GM19438 (cell line): ENCODE measurements at regions not wholly inside any gene's neighbourhood (a gene's known extent, or its start where the extent isn't known, plus 50 kb on each side); places are given as distances from the start of the nearest gene placed in this dataset.

Source experiments
- ATAC-seq: cut with Tn5 transposase; IDR thresholded peaks from one replicate; pipeline ENCODE4 v1.9.1; 2021; ENCODE audit warnings: low read depth; ENCODE audit not compliant: unreplicated experiment

DNA sequence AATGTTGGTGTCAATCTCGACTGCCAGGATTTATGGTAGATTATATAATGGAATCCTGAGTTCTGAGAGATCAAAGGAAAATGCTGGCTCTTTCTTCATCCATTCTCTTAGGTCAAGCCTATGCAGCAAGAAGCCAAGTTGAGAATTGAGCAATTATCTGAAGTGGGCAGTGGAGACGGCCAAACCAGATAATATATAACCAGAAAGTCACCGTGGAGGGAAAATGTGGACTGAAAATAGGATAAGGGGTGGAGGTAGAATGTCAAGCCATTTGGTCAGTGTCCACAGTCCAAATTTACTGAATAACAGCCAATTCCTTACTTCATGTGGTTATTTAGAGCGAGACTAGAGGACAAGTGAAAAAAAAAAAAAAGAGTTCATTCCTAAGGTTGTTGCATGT lies 107.8 kb upstream of the ESR1 start:
- ATAC-seq: no peak

DNA sequence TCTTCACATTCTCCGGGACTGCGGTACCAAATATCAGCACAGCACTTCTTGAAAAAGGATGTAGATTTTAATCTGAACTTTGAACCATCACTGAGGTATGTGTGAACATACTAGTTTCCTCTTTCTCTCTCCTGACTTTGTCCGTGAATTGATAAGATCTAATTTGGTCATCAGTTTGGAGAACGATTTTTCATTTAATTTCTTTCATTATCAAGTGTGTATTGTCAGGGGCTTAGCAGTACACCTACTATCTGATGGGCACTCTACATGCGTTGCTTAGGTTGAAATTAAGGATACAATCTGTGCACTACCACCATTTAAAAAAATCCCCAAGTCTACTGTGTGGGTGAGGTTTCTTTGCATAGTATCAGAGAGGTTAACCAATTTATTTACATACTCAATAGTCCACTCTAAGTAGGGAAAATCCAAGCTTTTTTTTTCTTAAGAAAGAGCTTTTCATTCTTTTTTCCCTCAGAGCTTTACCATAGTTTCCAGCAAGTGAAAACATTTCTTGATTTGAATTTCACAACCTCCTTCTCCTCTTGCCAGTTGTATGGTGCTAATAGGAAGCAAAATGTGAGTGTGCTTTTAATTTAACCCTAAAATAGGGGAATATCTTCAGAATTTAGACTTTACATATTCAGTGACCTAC lies 105.4 kb upstream of the ESR1 start:
- peak; percentile 55 for ATAC-seq

DNA sequence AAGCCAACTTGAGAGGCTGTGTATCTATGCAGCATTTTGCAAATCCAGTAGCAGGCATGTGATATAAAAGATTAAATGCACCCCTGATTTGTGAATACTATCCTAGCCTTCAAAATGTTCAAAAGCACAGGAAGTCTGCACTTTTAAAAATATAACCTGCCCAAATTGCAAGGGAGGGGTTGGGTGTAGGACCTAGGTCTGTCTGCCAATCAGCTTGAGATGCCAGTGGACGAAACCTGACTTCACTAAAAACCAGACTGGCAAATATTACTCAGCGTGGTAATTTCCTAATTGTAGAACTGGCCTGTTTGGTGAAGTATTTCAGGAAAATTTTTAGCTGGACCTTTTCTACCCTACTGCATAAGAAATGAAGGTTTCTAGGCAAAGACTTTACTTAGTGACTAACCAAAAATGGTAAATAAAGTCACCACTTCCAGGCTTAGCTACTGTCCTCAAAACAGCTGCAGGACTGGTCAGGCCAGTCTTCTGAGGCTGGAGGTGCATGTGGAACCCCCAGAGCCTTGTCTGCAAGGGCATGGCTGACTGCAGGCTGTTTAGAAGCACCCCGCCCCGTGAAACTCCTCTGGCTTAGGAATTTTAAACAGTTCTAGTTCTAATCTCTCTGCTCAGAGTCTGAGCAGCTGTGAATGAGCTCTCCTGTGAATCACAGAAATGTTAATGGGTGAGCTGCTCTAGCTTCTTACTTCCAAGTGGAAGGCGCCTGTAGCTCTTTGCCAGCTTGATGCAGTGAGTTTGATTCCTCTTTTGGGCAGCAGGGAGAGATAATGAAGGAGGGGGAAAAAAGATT lies 104.4 kb upstream of the ESR1 start:
- no peak for ATAC-seq

DNA sequence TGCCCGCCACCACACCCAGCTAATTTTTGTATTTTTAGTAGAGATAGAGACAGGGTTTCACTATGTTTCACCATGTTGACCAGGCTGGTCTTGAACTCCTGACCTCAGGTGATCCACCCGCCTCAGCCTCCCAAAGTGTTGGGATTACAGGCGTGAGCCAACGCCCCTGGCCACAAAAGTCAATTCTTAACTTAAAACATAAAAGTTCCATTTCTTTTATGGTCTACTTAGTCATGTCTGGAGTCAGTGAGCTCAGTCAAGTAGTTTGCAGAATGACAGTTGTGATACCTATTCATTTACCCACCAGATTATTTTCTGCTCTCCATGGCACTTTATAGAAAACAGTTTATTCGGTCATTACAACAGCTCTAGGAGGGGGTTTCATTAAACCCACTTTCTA lies 103.1 kb upstream of the ESR1 start:
- no peak for ATAC-seq

DNA sequence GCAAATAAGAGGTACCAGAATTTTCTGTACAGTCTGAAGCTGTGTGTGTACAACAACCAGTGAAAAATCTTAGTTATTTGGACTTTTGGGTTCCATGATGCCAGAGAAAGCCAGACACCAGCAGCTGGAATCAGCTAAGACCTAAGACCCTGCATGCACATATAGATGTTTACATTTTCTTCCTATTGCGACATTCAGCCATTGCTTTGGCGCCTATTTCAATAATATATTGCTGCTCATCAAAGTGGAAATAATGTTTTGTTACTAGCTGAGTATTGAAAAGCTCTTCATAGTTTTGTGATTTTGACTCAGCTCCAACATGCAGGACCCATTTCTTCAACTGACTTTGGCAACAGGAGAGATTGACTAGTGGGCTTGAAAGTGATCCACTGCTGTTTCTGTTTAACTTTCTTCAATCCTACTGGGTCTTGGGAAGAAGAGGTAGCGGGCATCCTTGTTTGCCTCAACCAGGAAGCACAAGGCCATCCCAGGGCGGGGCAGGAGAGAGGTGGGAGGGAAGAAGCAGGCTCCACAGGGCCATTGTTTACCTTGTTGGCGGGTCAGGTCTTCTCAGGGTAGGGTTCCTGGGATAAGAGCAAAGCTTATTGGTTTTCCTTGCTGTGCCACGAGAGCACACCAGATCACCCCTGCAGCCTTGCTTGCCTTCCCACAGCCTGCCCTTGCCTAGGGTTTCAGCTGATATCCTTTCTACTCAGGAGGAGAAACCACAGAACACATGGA lies 101.3 kb upstream of the ESR1 start:
- ATAC-seq: no peak

DNA sequence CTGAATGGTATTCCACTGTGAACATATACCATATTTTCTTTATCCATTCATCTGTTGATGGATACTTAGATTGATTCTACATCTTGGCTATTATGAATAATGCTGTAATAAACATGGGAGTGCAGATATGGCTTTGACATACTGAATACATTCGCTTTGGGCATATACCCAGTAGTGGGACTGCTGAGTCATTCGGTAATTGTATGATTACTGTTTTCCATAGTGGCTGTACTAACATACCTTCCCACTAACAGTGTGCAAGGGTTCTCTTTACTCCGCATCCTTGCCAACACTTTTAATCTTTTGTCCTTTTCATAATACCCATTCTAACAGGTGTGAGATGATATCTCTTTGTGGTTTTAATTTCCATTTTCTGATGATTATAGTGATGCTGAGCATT lies 98.2 kb upstream of the ESR1 start:
- ATAC-seq: no peak

DNA sequence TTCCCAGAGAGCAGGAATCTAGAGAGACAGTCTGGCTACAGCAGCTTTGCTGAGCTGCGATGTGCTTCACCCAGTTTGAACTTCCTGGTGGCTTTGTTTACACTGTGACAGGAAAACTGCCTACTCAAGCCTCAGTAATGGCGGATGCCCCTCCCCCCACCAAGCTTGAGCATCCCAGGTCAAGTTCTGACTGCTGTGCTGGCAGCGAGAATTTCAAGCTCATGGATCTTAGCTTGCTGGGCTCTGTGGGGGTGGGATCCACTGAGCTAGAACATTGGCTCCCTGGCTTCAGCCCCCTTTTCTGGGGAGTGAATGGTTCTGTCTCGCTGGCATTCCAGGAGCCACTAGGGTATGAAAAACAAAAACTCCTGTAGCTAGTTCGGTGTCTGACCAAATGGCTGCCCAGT lies 91.0 kb upstream of the ESR1 start:
- ATAC-seq: no peak

DNA sequence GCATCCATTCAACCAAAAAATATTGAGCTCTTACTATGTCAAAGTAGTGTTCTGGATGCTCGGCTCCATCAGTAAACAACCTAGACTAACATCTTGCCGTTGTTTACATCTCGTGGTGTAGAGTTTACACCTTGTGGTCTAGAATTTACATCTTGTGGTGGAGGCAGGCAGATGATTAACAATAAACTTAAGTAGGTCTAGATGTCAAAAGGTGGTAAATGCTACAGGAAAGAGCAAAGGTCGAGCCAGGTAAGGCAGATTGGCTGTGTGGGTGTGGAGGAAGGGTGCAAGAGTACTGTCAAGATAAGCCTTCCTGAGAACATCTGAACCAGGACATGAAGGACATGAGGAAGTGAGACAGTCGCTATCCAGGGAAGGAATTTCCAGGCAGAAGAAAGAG lies 88.4 kb upstream of the ESR1 start:
- ATAC-seq: no peak

DNA sequence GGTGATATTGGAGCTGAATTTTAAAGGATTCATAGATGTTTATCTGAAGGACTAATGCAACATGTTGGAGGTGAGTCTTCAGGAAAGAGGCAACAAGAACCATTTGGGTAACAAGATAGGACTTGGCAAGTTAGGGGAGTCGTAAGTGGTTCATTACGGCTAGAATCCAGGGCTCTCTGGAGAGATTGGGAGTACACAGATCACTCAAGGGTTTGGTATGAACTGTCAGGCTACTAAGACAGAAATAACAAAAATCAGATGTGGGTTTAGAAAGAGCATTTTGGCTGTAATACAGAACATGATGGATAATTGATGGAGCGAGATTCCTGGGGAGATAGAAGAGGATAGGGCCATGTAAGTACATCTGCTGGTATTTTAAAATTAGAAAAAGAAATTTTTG lies 86.3 kb upstream of the ESR1 start:
- no peak for ATAC-seq

DNA sequence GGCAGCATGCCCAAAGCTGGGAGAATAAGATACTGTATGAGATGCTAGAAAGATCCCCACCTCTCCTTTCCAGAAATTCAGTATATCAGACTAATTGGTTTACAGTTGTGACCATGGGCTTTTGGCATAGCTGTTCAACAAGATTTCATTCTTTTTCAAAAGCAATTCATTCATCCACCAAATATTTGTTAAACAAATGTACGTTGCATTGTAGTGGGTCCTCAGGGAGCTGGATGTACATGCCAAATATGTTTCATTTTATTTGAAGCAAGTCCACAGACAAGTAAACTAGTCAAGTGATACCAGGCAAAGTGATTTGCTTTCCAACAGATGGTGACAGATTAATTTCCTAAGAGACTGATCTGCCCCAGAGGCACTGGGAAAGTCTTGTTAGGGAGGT lies 85.8 kb upstream of the ESR1 start:
- ATAC-seq: no peak

DNA sequence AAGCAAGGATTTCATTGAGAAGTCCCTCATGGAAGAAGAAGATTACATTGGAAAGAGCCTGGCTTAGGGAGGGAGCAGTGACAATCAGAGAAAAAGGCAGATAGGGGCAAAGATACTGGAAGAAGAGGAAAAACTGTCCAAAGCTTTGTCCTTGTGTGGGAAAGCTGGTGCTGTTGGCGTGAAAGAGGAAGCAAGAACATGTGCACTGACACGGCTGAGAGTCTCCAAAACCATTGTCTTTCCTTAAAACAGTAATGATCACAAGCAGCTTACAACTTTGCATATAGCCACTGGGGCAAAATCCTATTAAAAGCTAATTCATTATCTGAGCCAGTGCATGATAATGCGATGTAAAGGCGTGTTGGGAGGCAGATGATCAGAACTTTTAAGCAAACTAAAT lies 85.1 kb upstream of the ESR1 start:
- peak; percentile 68 for ATAC-seq

DNA sequence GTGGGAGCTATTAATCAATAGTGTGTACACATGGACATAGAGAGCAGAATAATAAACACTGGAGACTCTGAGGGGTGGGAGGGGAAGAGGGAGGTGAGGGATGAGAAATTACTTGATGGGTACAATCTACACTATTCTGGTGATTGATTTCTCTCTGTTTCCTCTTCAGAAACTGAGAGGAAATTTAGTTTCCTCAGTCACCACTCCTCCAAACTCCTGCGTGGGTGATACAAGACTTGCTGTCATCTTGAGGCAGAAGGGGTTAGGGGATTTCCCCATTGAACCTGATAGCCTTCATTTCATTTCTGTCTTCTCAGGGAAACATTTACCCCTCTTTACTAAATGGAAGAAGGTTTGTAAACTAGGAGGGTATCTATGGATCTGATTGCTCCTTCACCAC lies 84.3 kb upstream of the ESR1 start:
- ATAC-seq: no peak

DNA sequence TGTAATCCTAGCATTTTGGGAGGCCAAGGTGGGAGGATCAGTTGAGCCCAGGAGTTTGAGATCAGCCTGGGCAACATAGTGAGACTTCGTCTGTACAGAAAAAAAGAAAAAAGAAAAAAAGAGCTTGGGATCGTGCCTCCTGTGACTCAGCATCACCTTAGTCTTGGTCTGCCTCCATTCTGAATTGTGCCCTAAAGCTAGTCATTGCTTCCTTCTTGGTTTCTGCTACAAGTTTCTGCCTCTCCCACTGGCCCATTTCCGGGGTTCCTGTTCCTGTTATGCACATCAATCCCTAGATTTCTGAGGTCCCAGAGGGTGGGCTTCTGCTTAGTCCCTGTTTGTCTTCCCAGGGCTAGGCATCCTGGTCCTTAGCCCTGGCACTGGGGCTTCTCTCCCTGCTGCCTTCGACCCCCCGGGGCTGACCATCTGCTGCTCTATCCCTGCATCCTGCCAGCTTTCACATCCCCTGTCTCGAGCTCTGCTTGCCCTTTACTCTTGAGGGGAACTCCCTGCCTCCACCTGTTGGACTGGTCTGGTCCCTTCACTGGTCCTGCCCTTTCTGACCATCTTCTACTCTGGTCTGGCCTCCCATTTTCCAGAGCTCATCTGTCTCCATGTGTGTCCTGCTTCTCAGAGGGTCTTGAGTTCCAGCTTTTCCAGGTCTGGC lies 77.5 kb upstream of the ESR1 start:
- no peak for ATAC-seq

DNA sequence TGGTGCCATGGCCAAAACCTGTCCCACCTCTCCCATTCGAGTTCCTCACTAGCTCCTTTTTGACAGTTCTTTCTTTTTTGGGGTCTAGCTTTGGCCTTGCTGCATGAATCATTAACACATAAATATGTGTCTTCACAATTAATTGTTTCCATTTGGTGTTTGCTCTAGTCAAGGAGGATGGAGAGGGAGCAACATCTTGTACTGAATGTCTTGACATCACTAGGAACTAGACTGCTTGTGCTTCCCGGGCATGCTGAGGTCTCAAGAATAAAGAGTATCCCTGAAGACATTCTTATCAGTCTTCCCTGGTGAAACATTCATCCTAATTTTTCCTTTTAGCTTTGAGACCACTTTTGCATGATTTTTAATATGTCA lies 77.0 kb upstream of the ESR1 start:
- ATAC-seq: no peak

DNA sequence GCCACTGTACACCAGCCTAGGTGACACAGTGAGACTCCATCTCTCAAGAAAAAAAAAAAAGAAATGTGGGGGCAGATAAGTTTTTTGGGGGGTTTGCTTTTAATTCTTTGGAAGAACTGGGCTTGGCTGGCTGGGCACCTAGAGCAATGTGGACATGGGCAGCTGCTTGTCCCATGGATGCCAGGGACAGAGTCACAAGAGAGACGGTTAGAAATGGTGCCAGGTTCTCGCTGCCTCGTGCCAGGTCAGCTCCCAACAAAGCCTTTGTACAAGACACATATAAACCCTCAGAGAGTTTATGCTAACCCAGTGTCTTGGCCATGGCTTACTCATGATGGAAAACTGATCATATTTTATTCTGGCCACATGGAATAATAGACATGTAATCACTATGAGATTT lies 76.2 kb upstream of the ESR1 start:
- ATAC-seq: no peak

DNA sequence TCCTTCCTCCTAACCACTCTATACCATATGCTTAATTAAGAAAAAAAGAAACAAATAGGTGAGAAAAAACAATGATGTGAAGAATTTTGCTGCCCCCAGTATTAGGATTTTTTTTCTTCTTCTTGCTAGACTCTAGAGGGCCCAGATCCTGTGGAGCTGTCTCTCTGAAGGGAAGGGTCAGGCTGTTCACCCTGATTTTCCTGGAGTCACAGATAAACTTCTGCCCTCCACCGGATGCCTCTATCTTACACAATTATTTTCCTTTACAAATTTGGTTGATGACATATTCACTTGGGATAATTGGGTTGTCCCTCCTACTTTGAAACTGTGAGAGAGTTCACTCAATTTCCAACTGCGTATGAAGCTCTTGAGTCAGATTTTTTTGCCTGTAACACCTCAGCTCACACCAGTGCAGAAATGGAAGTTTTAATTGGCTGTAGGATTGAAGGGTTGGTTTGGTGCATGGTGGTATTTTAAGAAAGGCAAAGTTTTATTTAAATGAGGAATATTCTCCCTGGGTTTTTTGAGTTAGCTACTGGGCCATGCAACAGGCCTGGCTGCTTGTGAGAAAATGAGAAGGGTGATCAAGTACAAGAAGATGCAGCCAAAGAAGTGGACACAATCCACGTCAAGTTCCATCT lies 73.7 kb upstream of the ESR1 start:
- ATAC-seq: no peak

DNA sequence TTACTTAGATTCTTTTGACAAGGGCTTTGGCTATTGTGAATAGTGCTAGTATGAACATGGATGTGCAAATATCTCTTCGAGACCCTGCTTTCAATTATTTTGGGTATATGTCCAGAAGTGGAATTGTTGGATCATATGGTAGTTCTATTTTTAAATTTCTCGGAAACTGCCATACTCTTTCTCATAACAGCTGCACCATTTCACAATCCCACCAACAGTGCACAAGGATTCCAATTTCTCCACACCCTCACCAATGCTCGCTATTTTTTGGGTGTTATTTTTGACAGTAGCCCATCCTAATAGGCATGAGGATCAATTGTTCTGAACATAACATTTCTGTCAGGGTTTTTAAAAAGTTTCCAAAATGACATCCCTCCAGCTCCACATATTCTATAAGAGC lies 69.2 kb upstream of the ESR1 start:
- no peak for ATAC-seq

DNA sequence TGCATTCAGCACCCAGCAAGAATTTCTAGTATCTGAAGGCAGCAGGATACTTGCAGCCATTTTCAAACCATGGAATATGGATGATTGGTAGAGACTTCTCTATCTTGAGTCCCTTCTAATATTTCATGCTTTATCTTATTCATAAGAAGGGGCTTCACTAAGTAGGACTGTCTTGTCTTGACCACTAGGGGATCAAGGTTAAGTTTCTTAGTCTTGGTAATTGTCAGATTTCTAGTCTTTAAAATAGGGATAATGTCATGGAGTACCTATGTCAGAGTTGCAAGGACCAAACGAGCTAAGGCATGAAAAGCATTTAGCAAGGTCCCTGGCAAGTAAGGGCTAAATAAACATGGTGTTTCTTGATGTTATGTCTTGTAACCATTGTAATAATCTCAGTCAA lies 68.5 kb upstream of the ESR1 start:
- ATAC-seq: no peak

DNA sequence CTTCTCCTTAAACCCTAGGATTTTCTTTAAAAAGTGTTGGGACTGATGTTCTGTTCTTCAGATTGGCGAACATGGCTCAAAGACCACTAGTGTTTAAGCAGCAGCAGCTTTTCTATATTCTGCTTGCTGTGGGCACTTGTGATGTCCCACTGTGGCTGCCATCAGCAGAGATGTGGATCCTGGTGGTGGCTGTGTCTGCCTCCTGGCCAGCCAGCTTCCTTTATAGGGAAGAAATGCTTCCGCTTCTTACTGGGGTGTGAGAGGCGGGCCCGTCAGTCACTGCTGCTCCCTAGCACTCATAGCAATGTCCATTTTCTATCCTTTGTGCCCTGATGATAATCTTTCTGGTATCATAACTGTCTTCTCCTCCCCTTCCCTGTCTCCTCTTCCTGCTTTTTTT lies 66.7 kb upstream of the ESR1 start:
- no peak for ATAC-seq

DNA sequence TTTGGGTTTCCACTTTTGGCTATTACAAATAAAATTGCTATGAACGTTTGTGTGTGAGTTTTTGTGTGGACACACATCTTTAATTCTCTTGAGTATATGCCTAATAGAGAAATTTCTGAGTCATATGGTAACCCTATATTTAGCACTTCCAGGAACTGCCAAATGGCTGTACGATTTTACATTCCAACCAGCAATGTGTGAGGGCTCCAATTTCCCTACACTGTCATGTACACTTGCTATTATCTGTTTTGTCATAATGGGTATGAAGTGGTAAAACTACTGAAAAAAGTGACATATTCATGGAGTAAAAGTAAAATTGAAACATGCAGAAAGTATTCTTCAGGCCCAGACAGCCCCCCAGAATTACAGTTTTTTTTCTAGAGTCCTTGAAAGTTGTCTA lies 59.6 kb upstream of the ESR1 start:
- ATAC-seq: no peak

DNA sequence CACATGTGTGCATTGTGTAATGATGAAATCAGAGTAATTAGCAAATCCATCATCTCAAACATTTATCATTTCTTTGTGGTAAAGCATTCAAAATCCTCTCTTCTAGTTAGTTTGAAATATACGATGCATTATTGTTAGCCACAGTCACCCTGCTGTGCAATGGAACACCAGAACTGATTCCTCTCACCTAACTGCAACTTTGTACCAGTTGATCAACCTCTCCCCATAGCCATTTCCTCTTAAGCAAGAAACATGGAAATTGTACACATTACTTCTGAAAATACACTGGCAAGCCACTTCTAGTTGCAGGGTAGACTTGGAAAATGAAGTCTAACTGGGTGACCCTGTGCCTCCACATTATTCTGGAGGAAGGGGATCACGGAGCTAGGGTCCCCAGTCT lies 58.1 kb upstream of the ESR1 start:
- ATAC-seq: no peak
